ENCODE measurements at regions not wholly inside any gene's neighbourhood (a gene's known extent, or its start where the extent isn't known, plus 50 kb on each side); places are given as distances from the start of the nearest gene placed in this dataset.

DNA sequence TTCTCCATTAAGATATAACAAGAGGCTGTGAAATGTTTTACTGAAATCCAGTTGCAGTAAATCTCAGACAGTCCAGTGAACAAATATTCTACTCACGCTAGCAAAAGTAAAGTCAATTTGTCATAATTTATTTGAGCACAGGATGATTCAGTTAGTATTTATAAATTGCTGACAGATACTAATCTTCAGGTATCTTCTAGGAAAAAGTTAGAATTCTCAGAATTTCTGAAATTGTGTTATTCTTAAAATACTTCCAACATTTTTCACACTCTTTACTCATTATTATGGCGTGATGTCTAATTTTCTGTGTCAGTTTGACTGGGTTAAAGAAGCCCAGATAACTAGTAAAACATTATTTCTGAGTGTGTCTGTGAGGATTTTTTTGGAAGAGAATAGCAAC is 460.2 kb upstream of the ACVR2A start:
- Histone ChIP-seq H2AFZ (ENCODE audit: low read depth, low read length, poor library complexity, severe bottlenecking) (no peak overlapping the region), H3K9me2 (ENCODE audit: insufficient read depth) (no peaks in the 10 kb centered on the region), H3K27ac (ENCODE audit: low read depth, low read length) (no peak overlapping the region), H3K4me2 (ENCODE audit: low read length) (no peak overlapping the region), H3K36me3 (ENCODE audit: control insufficient read depth in 1 of 2, insufficient read depth in 2 of 2, low read length in 2 of 2) (no peaks in the 10 kb centered on the region), H3K4me1 (ENCODE audit: control insufficient read depth in 1 of 2, insufficient read depth in 2 of 2, low read length in 2 of 2) (no peaks in the 10 kb centered on the region), H3K9ac (ENCODE audit: low read length) (no peak overlapping the region), H3K9me3 (ENCODE audit: control insufficient read depth in 1 of 2, insufficient read depth in 1 of 2, low read depth in 1 of 2, low read length in 2 of 2) (no peaks in the 10 kb centered on the region), H4K20me1 (ENCODE audit: insufficient read depth) (no peaks in the 10 kb centered on the region), H3K27me3 (ENCODE audit: insufficient read depth, low read length) (no peaks in the 10 kb centered on the region), H3K4me3 (replicated peaks in 1 of 2; ENCODE audit: low read depth in 1 of 2, low read length in 2 of 2) (no peak overlapping the region), H3K79me2 (ENCODE audit: insufficient read depth, low read length) (no peaks in the 10 kb centered on the region)
- BruUV-seq (replicated peaks), result no TSS peak
- TF ChIP-seq EZH2phosphoT487 (IDR thresholded peaks at IDR 0.05; ENCODE audit: borderline replicate concordance) (no peak), MAX (IDR thresholded peaks at IDR 0.05) (no peak), JUND (IDR thresholded peaks at IDR 0.05) (no peak), EGR1 (IDR thresholded peaks at IDR 0.05; ENCODE audit: low read depth) (no peak), CBX3 (IDR thresholded peaks at IDR 0.05; ENCODE audit: low read depth) (no peak), ZFX (IDR thresholded peaks at IDR 0.05) (no peak), SP1 (IDR thresholded peaks at IDR 0.05; ENCODE audit: low read depth) (no peak), SIN3A (IDR thresholded peaks at IDR 0.05; ENCODE audit: low read depth) (no peak), EZH2 (IDR thresholded peaks at IDR 0.05) (no peak), YY1 (IDR thresholded peaks at IDR 0.05; ENCODE audit: extremely low read depth, insufficient replicate concordance, low read depth, low read length) (no peak), RAD21 (IDR thresholded peaks at IDR 0.05; ENCODE audit: low read depth) (no peak), CEBPB (IDR thresholded peaks at IDR 0.05; ENCODE audit: low read depth) (no peak), FOSL1 (IDR thresholded peaks at IDR 0.05; ENCODE audit: low read depth) (no peak)
- TF ChIP-seq, protein P1, sequence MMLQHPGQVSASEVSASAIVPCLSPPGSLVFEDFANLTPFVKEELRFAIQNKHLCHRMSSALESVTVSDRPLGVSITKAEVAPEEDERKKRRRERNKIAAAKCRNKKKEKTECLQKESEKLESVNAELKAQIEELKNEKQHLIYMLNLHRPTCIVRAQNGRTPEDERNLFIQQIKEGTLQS (IDR thresholded peaks at IDR 0.05), result no peak
- TF ChIP-seq, protein P2, sequence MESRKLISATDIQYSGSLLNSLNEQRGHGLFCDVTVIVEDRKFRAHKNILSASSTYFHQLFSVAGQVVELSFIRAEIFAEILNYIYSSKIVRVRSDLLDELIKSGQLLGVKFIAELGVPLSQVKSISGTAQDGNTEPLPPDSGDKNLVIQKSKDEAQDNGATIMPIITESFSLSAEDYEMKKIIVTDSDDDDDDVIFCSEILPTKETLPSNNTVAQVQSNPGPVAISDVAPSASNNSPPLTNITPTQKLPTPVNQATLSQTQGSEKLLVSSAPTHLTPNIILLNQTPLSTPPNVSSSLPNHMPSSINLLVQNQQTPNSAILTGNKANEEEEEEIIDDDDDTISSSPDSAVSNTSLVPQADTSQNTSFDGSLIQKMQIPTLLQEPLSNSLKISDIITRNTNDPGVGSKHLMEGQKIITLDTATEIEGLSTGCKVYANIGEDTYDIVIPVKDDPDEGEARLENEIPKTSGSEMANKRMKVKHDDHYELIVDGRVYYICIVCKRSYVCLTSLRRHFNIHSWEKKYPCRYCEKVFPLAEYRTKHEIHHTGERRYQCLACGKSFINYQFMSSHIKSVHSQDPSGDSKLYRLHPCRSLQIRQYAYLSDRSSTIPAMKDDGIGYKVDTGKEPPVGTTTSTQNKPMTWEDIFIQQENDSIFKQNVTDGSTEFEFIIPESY (IDR thresholded peaks at IDR 0.05; ENCODE audit: extremely low read depth, insufficient replicate concordance, low read length), result no peak
- CTCF ChIA-PET, result no interaction called here
- intact Hi-C loops (cut with micrococcal nuclease), result no loop called here
- DNase-seq (ENCODE audit: low read depth, low spot score) (no peak), ATAC-seq (no peak)
- RAD21 ChIA-PET (ENCODE audit: low non-redundant PET in 1 of 2, low total read pairs in 2 of 2, uncharacterized antibody in 2 of 2, unreplicated experiment in 2 of 2), result no interaction called here
- POLR2A ChIA-PET, result no interaction called here
